Tibial artery (tissue), 4 donors: ENCODE measurements at regions not wholly inside any gene's neighbourhood (a gene's known extent, or its start where the extent isn't known, plus 50 kb on each side); places are given as distances from the start of the nearest gene placed in this dataset.

Source experiments
- DNase-seq, 2 donors: peaks; one replicate each; pipeline ENCODE4 v3.0.0-alpha.2; 2019
- H3K27ac ChIP-seq, 2 donors: fragments of 200-600 bp; sonication (generic) in 1 of 2; 1 replicate in 1 of 2; 2 replicates in 1 of 2; pipeline ENCODE4 v1.5.1; 2018 to 2019; ENCODE audit warnings: mild to moderate bottlenecking in 1 of 2
- H3K27me3 ChIP-seq, 2 donors: fragments of 200-600 bp; sonication (generic) in 1 of 2; one replicate each; pipeline versions ENCODE4 v1.5.1 to v1.6.0; 2016 to 2019
- H3K36me3 ChIP-seq, 3 donors: fragments of 200-600 bp; sonication (generic) in 2 of 3; one replicate each; pipeline ENCODE4 v1.5.1; 2016 to 2019; ENCODE audit warnings: mild to moderate bottlenecking in 2 of 3
- H3K4me1 ChIP-seq, 4 donors: fragments of 200-600 bp; sonication (generic) in 2 of 4; 1 replicate in 3 of 4; 2 replicates in 1 of 4; pipeline ENCODE4 v1.5.1; 2016 to 2019
- H3K4me3 ChIP-seq, 2 donors: fragments of 200-600 bp; sonication (generic) in 1 of 2; 1 replicate in 1 of 2; 2 replicates in 1 of 2; pipeline ENCODE4 v1.5.1; 2018 to 2019; ENCODE audit warnings: mild to moderate bottlenecking in 2 of 2
- H3K9me3 ChIP-seq, 3 donors: fragments of 200-600 bp; sonication (generic) in 1 of 3; one replicate each; pipeline ENCODE4 v1.5.1; 2016 to 2019
- CTCF ChIP-seq, 2 experiments: fragments of 200-600 bp in 1 of 2; fragments of 450-650 bp in 1 of 2; IDR thresholded peaks; one replicate each; pipeline ENCODE4 v1.5.1; 2017 to 2019; ENCODE audit warnings: antibody characterized with exemption in 2 of 2, mild to moderate bottlenecking in 1 of 2, moderate library complexity in 1 of 2
- intact Hi-C: fragments of 100-400 bp; cut with DNase I; formaldehyde crosslinking; loops from one replicate; pipeline ENCODE4 v1.15.0; 2023; ENCODE audit warnings: low total_unique reads

GRCh38 chr12:90076851-90077319 lies 368.2 kb upstream of the ATP2B1 start:
- Histone ChIP-seq H3K9me3 (no peaks in the 10 kb centered on the region), H3K4me3 (no peak overlapping the region), H3K27ac (no peak overlapping the region), H3K4me1 (no peaks in the 10 kb centered on the region), H3K27me3 (no peaks in the 10 kb centered on the region), H3K36me3 (no peaks in the 10 kb centered on the region)
- intact Hi-C loops = no loop called here
- DNase-seq = no peak
- no peak for TF ChIP-seq CTCF (IDR thresholded peaks at IDR 0.05)

GRCh38 chr12:90075685-90076084 lies 367.0 kb upstream of the ATP2B1 start:
- H3K9me3 ChIP-seq = no peaks in the 10 kb centered on the region
- no peak overlapping the region for H3K27ac ChIP-seq
- no peaks in the 10 kb centered on the region for H3K36me3 ChIP-seq
- TF ChIP-seq CTCF (IDR thresholded peaks at IDR 0.05) = no peak
- no peaks in the 10 kb centered on the region for H3K27me3 ChIP-seq
- H3K4me3 ChIP-seq = no peak overlapping the region
- intact Hi-C loops = no loop called here
- H3K4me1 ChIP-seq = no peaks in the 10 kb centered on the region
- DNase-seq = no peak

- intact Hi-C loops = no loop called here
- H3K27me3 ChIP-seq = no peaks in the 10 kb centered on the region
- TF ChIP-seq CTCF (IDR thresholded peaks at IDR 0.05) = no peak
- H3K36me3 ChIP-seq = no peaks in the 10 kb centered on the region
- H3K4me1 ChIP-seq = no peaks in the 10 kb centered on the region
- no peak overlapping the region for H3K27ac ChIP-seq
- H3K4me3 ChIP-seq = no peak overlapping the region
- no peaks in the 10 kb centered on the region for H3K9me3 ChIP-seq
- DNase-seq = no peak
Observed at GRCh38 chr12:90074086-90074485, 365.4 kb upstream of the ATP2B1 start.

- no peak for DNase-seq
- no peaks in the 10 kb centered on the region for H3K4me1 ChIP-seq
- TF ChIP-seq CTCF (IDR thresholded peaks at IDR 0.05) = no peak
- no peak overlapping the region for H3K4me3 ChIP-seq
- no peaks in the 10 kb centered on the region for H3K27me3 ChIP-seq
- H3K9me3 ChIP-seq = no peaks in the 10 kb centered on the region
- H3K36me3 ChIP-seq = no peaks in the 10 kb centered on the region
- no peak overlapping the region for H3K27ac ChIP-seq
- intact Hi-C loops = no loop called here
Observed at GRCh38 chr12:90071996-90072395, 363.4 kb upstream of the ATP2B1 start.

GRCh38 chr12:90069711-90070110 lies 361.1 kb upstream of the ATP2B1 start:
- Histone ChIP-seq H3K27me3 (no peaks in the 10 kb centered on the region), H3K4me3 (no peak overlapping the region), H3K27ac (no peak overlapping the region), H3K4me1 (peaks cover 0 to 5% (median 0%) of the 10 kb centered on the region in 4 donors), H3K36me3 (no peaks in the 10 kb centered on the region), H3K9me3 (no peaks in the 10 kb centered on the region)
- TF ChIP-seq CTCF (IDR thresholded peaks at IDR 0.05) = no peak
- DNase-seq = no peak
- intact Hi-C loops = no loop called here

GRCh38 chr12:90067791-90068190 lies 359.2 kb upstream of the ATP2B1 start:
- no peak for TF ChIP-seq CTCF (IDR thresholded peaks at IDR 0.05)
- H3K4me3 ChIP-seq = no peak overlapping the region

More at GRCh38 chr12:90067791-90068190, 359.2 kb upstream of the ATP2B1 start:
- Histone ChIP-seq H3K9me3 (no peaks in the 10 kb centered on the region), H3K4me1 (peaks cover 0 to 7% (median 0%) of the 10 kb centered on the region in 4 donors), H3K36me3 (no peaks in the 10 kb centered on the region), H3K27me3 (no peaks in the 10 kb centered on the region), H3K27ac (no peak overlapping the region)
- no peak for DNase-seq
- intact Hi-C loops = no loop called here
